Stomach (tissue), 4 donors: ENCODE measurements at regions not wholly inside any gene's neighbourhood (a gene's known extent, or its start where the extent isn't known, plus 50 kb on each side); places are given as distances from the start of the nearest gene placed in this dataset.

Source experiments
- EP300 ChIP-seq: sonication (generic); formaldehyde crosslinking; IDR thresholded peaks from one replicate; pipeline ENCODE4 v1.6.1; 2017; ENCODE audit warnings: antibody characterized with exemption
- POLR2A ChIP-seq, 4 donors: fragments of 450-650 bp; IDR thresholded peaks; one replicate each; pipeline ENCODE4 v1.6.1; 2016; ENCODE audit warnings: antibody characterized with exemption in 4 of 4, control low read depth in 2 of 4, mild to moderate bottlenecking in 1 of 4, moderate library complexity in 1 of 4
- POLR2AphosphoS5 ChIP-seq, 3 donors: sonication (generic); formaldehyde crosslinking; IDR thresholded peaks; one replicate each; pipeline ENCODE4 v1.6.1; 2016; ENCODE audit warnings: antibody characterized with exemption in 3 of 3
- TF ChIP-seq, protein P1 (sequence below), 7 experiments: fragments of 450-650 bp in 4 of 7; fragments of 200-600 bp in 3 of 7; sonication (generic) in 3 of 7; IDR thresholded peaks; one replicate each; pipeline ENCODE4 v1.5.1; 2016 to 2019; ENCODE audit warnings: antibody characterized with exemption in 7 of 7, control low read depth in 2 of 7, mild to moderate bottlenecking in 1 of 7

DNA sequence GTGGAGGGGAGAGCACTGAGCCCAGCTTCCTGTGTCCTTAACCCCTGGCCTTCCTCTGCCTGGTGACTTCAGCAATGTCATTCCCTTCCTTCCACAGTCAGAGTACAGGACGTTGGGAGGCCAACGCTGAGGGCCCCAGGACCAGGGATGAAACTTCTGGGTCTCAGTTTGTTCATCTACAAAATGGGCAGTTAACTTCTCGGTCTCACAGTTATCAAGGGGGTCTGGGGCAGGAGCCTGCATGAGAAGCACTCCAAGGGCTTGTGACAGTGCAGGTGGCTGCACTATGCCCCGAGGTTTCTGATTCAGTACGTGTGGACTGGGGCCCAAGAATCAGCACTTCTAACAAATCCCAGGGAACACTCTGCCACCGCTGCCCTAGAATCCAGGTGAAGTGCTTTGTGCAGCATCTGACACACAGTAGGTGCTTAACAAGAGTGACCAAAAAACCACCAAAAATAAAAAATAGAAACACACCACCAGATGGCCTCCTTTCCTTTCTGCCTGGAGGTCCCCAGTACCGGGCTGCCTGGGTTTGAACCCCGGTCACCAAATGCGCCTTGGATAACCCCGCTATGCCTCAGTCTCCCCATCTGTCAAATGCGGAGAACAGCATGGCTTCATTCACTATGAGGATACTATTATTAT is 80.4 kb downstream of the RFLNA start:
- TF ChIP-seq, protein P1, sequence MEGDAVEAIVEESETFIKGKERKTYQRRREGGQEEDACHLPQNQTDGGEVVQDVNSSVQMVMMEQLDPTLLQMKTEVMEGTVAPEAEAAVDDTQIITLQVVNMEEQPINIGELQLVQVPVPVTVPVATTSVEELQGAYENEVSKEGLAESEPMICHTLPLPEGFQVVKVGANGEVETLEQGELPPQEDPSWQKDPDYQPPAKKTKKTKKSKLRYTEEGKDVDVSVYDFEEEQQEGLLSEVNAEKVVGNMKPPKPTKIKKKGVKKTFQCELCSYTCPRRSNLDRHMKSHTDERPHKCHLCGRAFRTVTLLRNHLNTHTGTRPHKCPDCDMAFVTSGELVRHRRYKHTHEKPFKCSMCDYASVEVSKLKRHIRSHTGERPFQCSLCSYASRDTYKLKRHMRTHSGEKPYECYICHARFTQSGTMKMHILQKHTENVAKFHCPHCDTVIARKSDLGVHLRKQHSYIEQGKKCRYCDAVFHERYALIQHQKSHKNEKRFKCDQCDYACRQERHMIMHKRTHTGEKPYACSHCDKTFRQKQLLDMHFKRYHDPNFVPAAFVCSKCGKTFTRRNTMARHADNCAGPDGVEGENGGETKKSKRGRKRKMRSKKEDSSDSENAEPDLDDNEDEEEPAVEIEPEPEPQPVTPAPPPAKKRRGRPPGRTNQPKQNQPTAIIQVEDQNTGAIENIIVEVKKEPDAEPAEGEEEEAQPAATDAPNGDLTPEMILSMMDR (IDR thresholded peaks at IDR 0.05): no peak
- TF ChIP-seq POLR2A (IDR thresholded peaks at IDR 0.05): no peak
- TF ChIP-seq POLR2AphosphoS5 (IDR thresholded peaks at IDR 0.05): no peak
- no peak for TF ChIP-seq EP300
